Colonic mucosa (tissue), 4 donors: ENCODE measurements at regions not wholly inside any gene's neighbourhood (a gene's known extent, or its start where the extent isn't known, plus 50 kb on each side); places are given as distances from the start of the nearest gene placed in this dataset.
"Not testable (repeated sequence)": the region's sequence is repeated elsewhere in the genome, so short reads cannot be mapped to it uniquely, and the experiment has no call there.

Source experiments
- DNase-seq: peaks from one replicate; pipeline ENCODE4 v3.0.0-alpha.2; 2020
- H3K27ac ChIP-seq: fragments of 200-600 bp; one replicate; pipeline ENCODE4 v1.8.0; 2021
- H3K27me3 ChIP-seq: fragments of 200-600 bp; one replicate; pipeline ENCODE4 v1.8.0; 2021
- H3K36me3 ChIP-seq: fragments of 200-600 bp; one replicate; pipeline ENCODE4 v1.8.0; 2021
- H3K4me1 ChIP-seq: fragments of 200-600 bp; one replicate; pipeline ENCODE4 v1.8.0; 2021; ENCODE audit warnings: mild to moderate bottlenecking
- H3K4me3 ChIP-seq: fragments of 200-600 bp; one replicate; pipeline ENCODE4 v1.8.0; 2021
- H3K9ac ChIP-seq, 2 donors: one replicate each; pipeline ENCODE4 v1.7.0; 2013; ENCODE audit warnings: control low read depth in 2 of 2, low read depth in 2 of 2, low read length in 2 of 2
- H3K9me3 ChIP-seq: fragments of 200-600 bp; one replicate; pipeline ENCODE4 v1.8.0; 2021
- CTCF ChIP-seq: fragments of 200-600 bp; IDR thresholded peaks from one replicate; pipeline ENCODE4 v1.8.0; 2022; ENCODE audit warnings: antibody characterized with exemption, mild to moderate bottlenecking
- intact Hi-C: fragments of 100-400 bp; cut with DNase I; formaldehyde crosslinking; loops from one replicate; pipeline ENCODE4 v1.14.1; 2022
- donor health status: healthy.
- donor health status: DM: no; HTN: no; CAD: no.
- donor health status: DM: no; HTN: no; CAD: no.

- no peak for TF ChIP-seq CTCF
- H3K36me3 ChIP-seq = no peaks in the 10 kb centered on the region
- no peaks in the 10 kb centered on the region for H3K27me3 ChIP-seq
- H3K27ac ChIP-seq = no peak overlapping the region
- H3K9me3 ChIP-seq = no peaks in the 10 kb centered on the region
- no peak overlapping the region for H3K9ac ChIP-seq
- H3K4me3 ChIP-seq = no peak overlapping the region
- no peaks in the 10 kb centered on the region for H3K4me1 ChIP-seq
- no peak for DNase-seq
- intact Hi-C loops = no loop called here
These were observed 1571.5 kb upstream of the WWC1 start for GRCh38 chr5:166719991-166720390.

- no peak overlapping the region for H3K9ac ChIP-seq
- no peaks in the 10 kb centered on the region for H3K27me3 ChIP-seq
- no peak overlapping the region for H3K27ac ChIP-seq
- intact Hi-C loops = no loop called here
- no peaks in the 10 kb centered on the region for H3K36me3 ChIP-seq
- no peak for TF ChIP-seq CTCF
- no peaks in the 10 kb centered on the region for H3K4me1 ChIP-seq
- no peaks in the 10 kb centered on the region for H3K9me3 ChIP-seq
- DNase-seq = no peak
- no peak overlapping the region for H3K4me3 ChIP-seq
These were observed 1568.5 kb upstream of the WWC1 start for GRCh38 chr5:166722939-166723338.

DNA sequence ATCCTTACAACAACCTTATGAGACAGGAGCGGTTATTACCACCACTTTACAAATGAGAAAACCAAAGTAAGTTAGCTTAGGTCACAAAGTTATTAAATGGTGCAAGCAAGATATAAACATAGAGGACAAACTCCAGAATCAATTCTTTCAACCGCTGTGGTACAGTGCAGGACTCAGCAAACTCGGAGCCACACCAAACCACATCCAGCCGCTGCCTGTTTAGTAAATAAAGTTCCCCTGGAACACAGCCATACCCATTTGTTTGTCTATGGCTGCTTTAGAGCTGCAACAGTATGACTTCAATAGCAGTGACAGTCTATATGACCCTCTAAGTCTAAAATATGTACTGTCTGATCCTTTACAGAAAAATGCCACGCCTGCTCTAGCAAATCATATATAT lies 1567.2 kb upstream of the WWC1 start:
- intact Hi-C loops = no loop called here
- Histone ChIP-seq H3K27ac (no peak overlapping the region), H3K4me1 (no peaks in the 10 kb centered on the region), H3K36me3 (no peaks in the 10 kb centered on the region), H3K9me3 (no peaks in the 10 kb centered on the region), H3K27me3 (no peaks in the 10 kb centered on the region), H3K4me3 (no peak overlapping the region), H3K9ac (no peak overlapping the region)
- no peak for TF ChIP-seq CTCF
- no peak for DNase-seq

- TF ChIP-seq CTCF = no peak
- no peaks in the 10 kb centered on the region for H3K4me1 ChIP-seq
- no peak overlapping the region for H3K9ac ChIP-seq
- no peaks in the 10 kb centered on the region for H3K27me3 ChIP-seq
- H3K9me3 ChIP-seq = no peaks in the 10 kb centered on the region
- intact Hi-C loops = no loop called here
- no peak overlapping the region for H3K4me3 ChIP-seq
- H3K27ac ChIP-seq = no peak overlapping the region
- no peaks in the 10 kb centered on the region for H3K36me3 ChIP-seq
- DNase-seq = no peak
These were observed 1565.9 kb upstream of the WWC1 start for GRCh38 chr5:166725593-166725992.

DNA sequence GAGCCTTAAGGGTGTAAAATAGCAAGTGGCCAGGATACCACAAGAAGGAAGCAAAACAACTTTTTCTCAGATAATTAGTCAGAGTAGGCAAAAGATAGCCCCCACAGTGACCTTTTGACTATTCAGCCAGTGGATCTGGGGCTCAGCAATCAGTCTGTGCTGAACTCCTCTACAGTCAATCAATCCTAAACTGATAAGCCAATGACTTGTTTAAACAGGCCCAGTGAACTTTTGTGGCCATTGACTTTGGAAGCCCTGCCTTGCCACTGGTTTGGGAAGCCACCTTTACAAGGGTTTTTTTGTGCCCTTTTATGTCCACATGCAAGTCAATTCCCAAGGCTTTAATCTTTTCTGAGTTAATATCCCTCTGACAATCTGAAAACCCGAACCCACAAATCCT lies 1565.0 kb upstream of the WWC1 start:
- DNase-seq = no peak
- H3K4me3 ChIP-seq = no peak overlapping the region
- no peak for TF ChIP-seq CTCF
- H3K27ac ChIP-seq = no peak overlapping the region
- H3K9me3 ChIP-seq = no peaks in the 10 kb centered on the region
- intact Hi-C loops = no loop called here
- H3K4me1 ChIP-seq = no peaks in the 10 kb centered on the region
- no peaks in the 10 kb centered on the region for H3K36me3 ChIP-seq
- no peak overlapping the region for H3K9ac ChIP-seq
- H3K27me3 ChIP-seq = no peaks in the 10 kb centered on the region

- H3K36me3 ChIP-seq, H3K9me3 ChIP-seq, H3K27ac ChIP-seq, H3K4me1 ChIP-seq, DNase-seq, H3K4me3 ChIP-seq, H3K27me3 ChIP-seq, H3K9ac ChIP-seq, intact Hi-C loops: not testable (repeated sequence)
These were observed 1548.5 kb upstream of the WWC1 start for GRCh38 chr5:166742951-166743350.
